Skin epidermis (tissue), 12 donors: ENCODE measurements at regions not wholly inside any gene's neighbourhood (a gene's known extent, or its start where the extent isn't known, plus 50 kb on each side); places are given as distances from the start of the nearest gene placed in this dataset.
"Not testable (repeated sequence)": the region's sequence is repeated elsewhere in the genome, so short reads cannot be mapped to it uniquely, and the experiment has no call there.

Source experiments
- H3K27ac ChIP-seq, 21 experiments: fragments of 200-600 bp; sonication (generic) in 11 of 21; one replicate each; pipeline ENCODE4 v1.5.0; 2020; ENCODE audit warnings: mild to moderate bottlenecking in 3 of 21, inconsistent platforms in 2 of 21, moderate library complexity in 2 of 21
- H3K4me3 ChIP-seq, 7 experiments: fragments of 200-600 bp; sonication (generic) in 2 of 7; one replicate each; pipeline ENCODE4 v1.5.0; 2020; ENCODE audit warnings: inconsistent platforms in 2 of 7, mild to moderate bottlenecking in 2 of 7, moderate library complexity in 1 of 7

- H3K27ac ChIP-seq = no peak overlapping the region
Measured at GRCh38 chr3:109644746-109645145, 307.4 kb upstream of the DPPA4 start.

GRCh38 chr3:109648027-109648426, 310.7 kb upstream of the DPPA4 start:
- Histone ChIP-seq H3K27ac (no peak overlapping the region), H3K4me3 (no peak overlapping the region)

More at GRCh38 chr3:109644746-109645145, 307.4 kb upstream of the DPPA4 start:
- no peak overlapping the region for H3K4me3 ChIP-seq

- Histone ChIP-seq H3K27ac (no peak overlapping the region), H3K4me3 (no peak overlapping the region)
Measured at GRCh38 chr3:109656225-109656624, 318.9 kb upstream of the DPPA4 start.

- no peak overlapping the region for H3K27ac ChIP-seq
- no peak overlapping the region for H3K4me3 ChIP-seq
Measured at GRCh38 chr3:109678600-109678999, 341.3 kb upstream of the DPPA4 start.

GRCh38 chr3:109679664-109680063, 342.3 kb upstream of the DPPA4 start:
- H3K27ac ChIP-seq = no peak overlapping the region
- no peak overlapping the region for H3K4me3 ChIP-seq

DNA sequence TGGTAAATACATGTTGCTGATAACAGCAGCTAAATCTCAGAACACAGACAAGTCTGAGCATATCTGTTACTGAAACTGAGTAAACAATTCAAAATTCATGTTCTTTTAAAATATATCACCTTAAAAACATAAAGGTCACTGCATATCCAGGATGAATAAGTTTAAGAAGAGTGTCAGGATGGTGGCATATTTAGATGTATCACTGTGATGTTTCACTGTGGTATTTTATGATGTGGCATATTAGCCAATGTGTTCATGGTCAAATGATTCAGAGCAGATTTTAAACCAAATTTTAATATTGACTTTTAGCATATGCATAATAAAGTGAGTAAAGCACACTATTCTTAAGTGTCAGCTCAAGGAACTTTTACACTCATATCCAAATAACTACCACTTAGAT, 346.4 kb upstream of the DPPA4 start:
- Histone ChIP-seq H3K4me3 (no peak overlapping the region), H3K27ac (no peak overlapping the region)

GRCh38 chr3:109685084-109686079, 348.0 kb upstream of the DPPA4 start:
- H3K4me3 ChIP-seq = no peak overlapping the region
- no peak overlapping the region for H3K27ac ChIP-seq

- Histone ChIP-seq H3K4me3 (no peak overlapping the region), H3K27ac (no peak overlapping the region)
Measured at GRCh38 chr3:109687626-109688025, 350.3 kb upstream of the DPPA4 start.

DNA sequence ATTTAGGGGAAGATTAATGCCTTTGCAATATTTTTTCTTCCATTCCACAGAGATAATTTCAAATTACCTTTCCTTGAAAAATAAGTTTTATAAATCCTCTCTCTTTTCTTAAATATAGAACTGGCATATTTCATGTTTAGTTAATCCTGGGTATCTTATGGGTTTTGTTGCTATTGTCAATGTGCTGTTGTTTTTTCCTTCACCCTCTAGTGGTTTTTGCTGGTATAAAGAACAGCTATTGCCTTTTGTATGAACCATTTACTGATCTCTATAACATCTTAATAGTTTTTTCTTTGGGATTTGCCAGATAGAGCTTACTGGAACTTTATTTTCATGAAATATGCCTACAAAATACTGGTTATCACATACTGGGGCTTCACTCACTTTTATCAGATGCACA, 359.6 kb upstream of the DPPA4 start:
- Histone ChIP-seq H3K27ac (no peak overlapping the region), H3K4me3 (no peak overlapping the region)

- no peak overlapping the region for H3K27ac ChIP-seq
- no peak overlapping the region for H3K4me3 ChIP-seq
Measured at GRCh38 chr3:109702252-109702651, 364.9 kb upstream of the DPPA4 start.

DNA sequence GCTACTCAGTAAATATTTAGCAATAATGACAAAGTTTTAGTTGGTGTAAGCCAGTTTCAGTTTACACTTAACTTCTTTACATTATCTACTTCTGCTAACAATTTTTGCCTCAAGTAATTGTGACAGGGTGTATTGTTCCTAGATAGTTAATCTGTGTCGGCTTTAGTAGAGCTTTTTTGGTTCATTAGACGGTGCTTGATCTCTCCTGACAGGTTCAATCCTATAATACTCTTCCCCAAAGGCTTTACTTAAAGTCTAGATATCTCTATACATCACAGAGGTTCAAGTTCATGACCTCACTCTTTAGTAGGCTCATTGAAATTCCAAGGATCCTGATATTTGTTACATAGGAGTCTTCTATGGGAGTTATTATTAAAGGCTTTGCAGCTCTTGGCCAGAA, 365.6 kb upstream of the DPPA4 start:
- Histone ChIP-seq H3K4me3 (no peak overlapping the region), H3K27ac (no peak overlapping the region)

- H3K27ac ChIP-seq, H3K4me3 ChIP-seq: not testable (repeated sequence)
Measured at GRCh38 chr3:109705133-109705532, 367.8 kb upstream of the DPPA4 start.

GRCh38 chr3:109707617-109708016, 370.3 kb upstream of the DPPA4 start:
- no peak overlapping the region for H3K27ac ChIP-seq
- H3K4me3 ChIP-seq = no peak overlapping the region

DNA sequence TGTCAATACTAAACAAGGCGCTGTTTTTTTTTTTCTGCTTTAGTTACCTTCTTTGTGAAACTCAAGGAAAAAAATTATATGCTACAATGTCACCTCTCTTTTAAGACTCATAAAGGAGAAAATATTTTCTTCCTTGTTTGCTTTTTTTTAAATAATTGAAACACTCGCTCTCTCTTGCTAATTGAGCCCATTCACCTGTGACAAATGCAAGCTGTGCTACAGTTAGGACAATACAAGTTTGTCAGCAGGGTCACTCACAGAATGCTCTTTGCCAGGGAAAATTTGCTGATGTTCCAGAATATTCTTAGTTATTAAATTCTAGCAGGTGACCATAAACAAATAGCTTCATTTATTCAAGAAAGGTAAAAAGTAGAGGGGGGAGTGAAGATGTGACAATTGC, 375.9 kb upstream of the DPPA4 start:
- no peak overlapping the region for H3K27ac ChIP-seq
- no peak overlapping the region for H3K4me3 ChIP-seq

DNA sequence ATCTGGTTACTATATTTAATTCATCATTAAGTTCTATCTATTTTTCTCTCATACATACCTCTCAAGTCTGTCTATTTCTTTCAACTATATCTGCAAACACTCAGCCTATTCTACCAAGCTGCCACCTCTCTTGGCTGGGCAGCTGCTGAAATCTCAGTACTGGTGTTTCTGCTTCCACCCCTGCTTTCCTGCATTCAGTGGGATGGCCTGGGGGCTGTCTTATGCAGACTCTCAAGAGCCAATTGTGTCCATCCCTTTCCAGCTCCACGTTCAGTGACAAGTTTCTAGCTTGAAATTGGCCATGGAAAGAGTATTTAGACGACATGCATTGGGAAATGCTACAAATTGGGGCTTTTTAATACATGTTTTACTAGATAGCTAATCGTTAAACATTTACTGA, 378.4 kb upstream of the DPPA4 start:
- H3K27ac ChIP-seq = no peak overlapping the region
- H3K4me3 ChIP-seq = no peak overlapping the region

DNA sequence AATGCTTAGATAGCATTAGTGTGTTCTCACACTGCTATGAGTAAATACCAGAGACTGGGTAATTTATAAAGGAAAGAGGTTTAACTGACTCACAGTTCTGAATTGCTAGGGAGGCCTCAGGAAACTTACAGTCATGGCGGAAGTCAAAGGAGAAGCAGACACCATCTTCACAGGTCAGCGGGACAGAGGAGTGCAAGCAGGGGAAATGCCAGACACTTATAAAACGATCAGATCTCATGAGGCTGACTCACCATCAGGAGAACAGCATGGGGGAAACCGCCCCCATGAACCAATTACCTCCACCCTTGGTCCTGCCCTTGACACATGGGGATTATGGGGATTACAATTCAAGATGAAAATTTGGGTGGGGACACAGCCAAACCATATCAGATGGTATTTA, 381.5 kb upstream of the DPPA4 start:
- Histone ChIP-seq H3K4me3 (no peak overlapping the region), H3K27ac (no peak overlapping the region)

DNA sequence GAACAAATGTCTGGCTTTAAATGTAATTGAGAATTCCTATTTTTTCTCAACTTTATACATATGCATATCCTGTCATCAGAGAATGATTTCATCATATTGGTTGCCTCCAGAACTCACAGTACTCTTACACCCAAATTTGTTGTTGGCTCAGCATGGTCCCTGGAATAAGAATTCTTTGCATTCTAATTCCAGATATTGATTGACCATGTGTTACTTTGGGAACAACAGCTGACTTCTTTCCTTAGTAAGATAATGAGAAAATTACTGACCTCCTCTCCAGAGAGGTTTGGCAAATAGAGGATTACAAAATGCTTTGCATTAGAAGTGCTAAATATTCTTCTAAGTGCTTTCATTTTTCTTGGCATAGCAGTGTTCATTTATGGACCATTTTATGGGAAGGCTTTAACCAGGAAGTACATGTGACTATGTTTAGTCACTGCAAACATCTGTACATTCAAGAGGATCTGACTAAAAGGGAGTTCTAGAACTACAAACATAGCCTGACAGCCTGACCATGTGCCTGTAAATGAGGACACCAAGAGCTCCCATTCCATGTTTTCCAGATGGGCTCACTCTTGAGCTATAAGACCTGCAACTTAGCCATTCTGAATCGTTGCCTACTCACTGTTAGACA, 391.6 kb upstream of the DPPA4 start:
- no peak overlapping the region for H3K27ac ChIP-seq
- no peak overlapping the region for H3K4me3 ChIP-seq

DNA sequence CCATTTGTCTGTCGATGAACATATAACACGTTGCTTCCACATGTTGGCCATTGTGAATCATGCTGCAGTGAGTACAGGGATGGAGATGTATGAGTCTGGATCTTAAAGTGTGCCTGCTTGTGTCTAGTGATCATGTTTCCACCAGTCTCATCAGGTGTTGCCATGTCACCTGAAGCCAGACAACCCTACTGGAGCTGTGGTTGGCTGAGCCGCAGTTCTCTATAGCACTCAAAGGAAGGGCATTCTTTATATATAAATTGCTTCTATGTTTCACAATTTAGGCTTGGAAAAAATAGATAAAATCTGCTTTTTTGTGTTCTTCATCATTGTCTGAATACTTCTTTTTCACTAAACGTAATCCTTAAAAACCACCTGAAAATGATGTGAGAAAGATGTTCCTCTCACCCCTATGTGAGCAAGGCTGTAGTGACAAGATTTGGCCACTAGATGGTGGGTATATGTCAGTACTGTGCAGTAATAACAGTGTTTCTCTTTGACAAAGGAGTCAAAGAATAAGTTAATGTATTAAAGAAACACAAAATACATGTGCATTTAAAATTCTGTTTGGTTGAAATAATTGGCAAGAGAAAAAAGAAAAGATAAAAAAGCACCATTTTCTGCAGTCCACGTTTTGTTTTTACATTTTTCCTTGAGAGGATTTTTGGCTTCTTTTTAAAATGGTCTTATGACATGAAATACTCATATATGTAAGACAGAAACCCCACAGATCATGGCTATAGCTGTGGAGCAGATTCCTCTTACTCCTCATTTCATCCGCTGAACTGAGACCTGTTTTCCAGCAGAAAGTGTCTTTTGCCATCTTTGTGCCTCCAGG, 394.5 kb upstream of the DPPA4 start:
- Histone ChIP-seq H3K4me3 (no peak overlapping the region), H3K27ac (no peak overlapping the region)

GRCh38 chr3:109743981-109744380, 406.6 kb upstream of the DPPA4 start:
- no peak overlapping the region for H3K27ac ChIP-seq
- H3K4me3 ChIP-seq = no peak overlapping the region

DNA sequence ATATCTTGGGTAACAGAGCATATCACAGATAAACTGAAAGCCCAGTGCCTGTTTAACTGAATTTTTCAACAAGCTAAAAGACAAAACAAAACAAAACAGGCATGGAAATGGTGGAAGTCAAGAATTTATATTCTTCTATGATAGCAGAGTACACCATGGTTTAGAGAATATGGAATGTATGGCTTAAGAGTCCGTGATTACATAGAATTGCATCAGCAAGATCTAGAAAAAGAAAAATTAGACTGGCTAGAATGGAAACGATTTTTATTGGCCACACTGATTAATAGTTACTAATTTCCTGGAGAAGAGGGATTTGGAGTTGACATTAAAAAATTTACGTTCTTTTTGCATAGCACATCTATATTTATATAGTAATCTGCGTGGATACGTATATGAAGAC, 435.2 kb upstream of the DPPA4 start:
- Histone ChIP-seq H3K27ac (no peak overlapping the region), H3K4me3 (no peak overlapping the region)
